Fibroblast of pulmonary artery (primary cell): ENCODE measurements at regions not wholly inside any gene's neighbourhood (a gene's known extent, or its start where the extent isn't known, plus 50 kb on each side); places are given as distances from the start of the nearest gene placed in this dataset.
A peak's percentile ranks its signal among the peaks of the same experiment; 100 is the strongest.

Experiments
- DNase-seq: peaks from one replicate; pipeline ENCODE4 v3.0.0-alpha.2; 2010; ENCODE audit warnings: low read depth
- H3K4me3 ChIP-seq: replicated peaks from 2 replicates; pipeline ENCODE4 v1.5.1; 2011; ENCODE audit warnings: low read depth, mild to moderate bottlenecking, control low read depth, low read length, moderate library complexity
- TF ChIP-seq, protein P1 (sequence below): IDR thresholded peaks from 2 replicates; pipeline ENCODE4 v1.5.1; 2011; ENCODE audit warnings: mild to moderate bottlenecking, control low read depth, low read length, inconsistent platforms; ENCODE audit errors: missing control alignments

DNA sequence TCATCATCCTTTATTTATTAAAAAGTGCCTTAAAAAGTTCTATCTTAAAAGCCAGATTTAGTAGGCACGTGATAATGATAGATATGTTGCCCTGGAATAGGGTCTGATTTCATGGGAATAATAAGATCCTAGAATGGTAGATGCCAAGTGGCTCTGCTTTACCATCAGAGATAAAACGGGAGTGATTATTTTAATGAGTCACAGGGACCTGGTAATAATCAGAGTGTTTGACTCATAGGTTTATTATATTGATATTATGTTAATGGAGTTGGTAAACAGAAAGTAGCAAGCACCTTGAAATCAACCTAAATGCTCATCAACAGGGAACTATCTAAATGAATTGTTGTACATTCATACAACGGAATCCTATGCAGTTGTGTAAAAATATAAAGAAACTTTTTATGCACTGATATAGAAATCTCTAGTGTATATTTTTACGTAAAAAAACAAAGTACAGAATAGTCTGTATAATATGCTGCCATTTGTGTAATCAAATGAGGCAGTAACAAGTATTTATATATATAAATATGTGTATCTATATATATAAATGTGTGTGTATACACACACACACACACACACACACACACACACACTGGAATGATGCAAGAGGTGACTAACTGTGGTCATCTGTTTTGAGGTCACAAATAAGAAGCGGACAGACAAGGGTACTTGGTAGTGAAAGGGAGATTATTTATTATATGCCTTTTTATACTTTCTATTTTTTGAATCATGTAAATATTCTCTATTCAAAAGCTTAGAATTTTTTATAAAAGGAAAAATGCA, 78.6 kb upstream of the DYNC1I1 start:
- DNase-seq: peak; percentile 33
- TF ChIP-seq, protein P1, sequence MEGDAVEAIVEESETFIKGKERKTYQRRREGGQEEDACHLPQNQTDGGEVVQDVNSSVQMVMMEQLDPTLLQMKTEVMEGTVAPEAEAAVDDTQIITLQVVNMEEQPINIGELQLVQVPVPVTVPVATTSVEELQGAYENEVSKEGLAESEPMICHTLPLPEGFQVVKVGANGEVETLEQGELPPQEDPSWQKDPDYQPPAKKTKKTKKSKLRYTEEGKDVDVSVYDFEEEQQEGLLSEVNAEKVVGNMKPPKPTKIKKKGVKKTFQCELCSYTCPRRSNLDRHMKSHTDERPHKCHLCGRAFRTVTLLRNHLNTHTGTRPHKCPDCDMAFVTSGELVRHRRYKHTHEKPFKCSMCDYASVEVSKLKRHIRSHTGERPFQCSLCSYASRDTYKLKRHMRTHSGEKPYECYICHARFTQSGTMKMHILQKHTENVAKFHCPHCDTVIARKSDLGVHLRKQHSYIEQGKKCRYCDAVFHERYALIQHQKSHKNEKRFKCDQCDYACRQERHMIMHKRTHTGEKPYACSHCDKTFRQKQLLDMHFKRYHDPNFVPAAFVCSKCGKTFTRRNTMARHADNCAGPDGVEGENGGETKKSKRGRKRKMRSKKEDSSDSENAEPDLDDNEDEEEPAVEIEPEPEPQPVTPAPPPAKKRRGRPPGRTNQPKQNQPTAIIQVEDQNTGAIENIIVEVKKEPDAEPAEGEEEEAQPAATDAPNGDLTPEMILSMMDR: no peak

DNA sequence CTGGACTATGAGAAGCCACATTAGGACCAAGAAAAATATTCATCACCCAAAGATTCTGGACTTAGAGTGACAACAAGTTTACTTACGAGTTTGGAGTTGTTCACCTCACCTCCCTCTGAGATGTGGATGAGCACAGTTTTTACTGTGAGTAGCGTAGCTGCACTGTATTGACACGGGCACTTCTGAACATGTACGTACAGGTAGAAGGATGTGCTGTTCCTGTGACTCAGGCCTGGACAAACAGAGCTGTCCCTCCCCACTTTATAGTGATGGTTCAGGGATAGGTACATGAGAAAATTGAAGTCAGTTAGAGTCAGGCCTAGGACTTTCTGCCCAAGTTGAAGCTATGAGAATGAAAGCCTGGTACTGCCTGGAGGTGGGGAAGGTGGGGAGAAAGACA, 80.9 kb upstream of the DYNC1I1 start:
- DNase-seq: no peak
- no peak overlapping the region for H3K4me3 ChIP-seq
- TF ChIP-seq, protein P1: no peak

More for the DNA sequence above, 78.6 kb upstream of the DYNC1I1 start:
- H3K4me3 ChIP-seq: no peak overlapping the region

DNA sequence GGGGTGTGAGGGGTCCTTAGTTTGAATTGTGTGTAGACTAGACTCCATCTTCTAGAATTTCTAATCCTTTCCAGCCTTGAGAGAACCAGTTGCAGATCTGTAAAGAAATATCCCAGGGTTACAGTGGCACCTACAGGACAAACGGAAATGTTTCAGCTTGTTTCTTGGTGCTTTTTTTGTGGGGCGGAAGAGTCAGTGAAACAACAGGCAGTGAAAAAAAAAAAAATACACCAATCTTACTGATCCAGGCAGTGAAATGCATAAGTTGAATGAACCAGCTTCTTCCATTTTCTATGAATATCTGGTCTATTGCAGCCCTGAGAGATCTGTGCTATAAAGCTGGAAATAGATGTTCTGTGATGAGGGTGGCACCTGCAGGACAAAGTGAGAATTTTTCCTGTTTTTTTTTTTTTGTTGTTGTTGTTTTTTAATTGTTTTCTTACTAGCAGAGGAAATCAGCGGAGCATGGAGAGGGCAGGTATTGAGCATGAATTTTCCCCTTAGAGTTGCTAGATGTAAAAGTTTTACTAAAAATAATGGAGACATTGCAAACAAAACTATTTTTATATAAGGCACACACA, 81.9 kb upstream of the DYNC1I1 start:
- TF ChIP-seq, protein P1: peak; percentile 58
- DNase-seq: peak; percentile 66
- no peak overlapping the region for H3K4me3 ChIP-seq

DNA sequence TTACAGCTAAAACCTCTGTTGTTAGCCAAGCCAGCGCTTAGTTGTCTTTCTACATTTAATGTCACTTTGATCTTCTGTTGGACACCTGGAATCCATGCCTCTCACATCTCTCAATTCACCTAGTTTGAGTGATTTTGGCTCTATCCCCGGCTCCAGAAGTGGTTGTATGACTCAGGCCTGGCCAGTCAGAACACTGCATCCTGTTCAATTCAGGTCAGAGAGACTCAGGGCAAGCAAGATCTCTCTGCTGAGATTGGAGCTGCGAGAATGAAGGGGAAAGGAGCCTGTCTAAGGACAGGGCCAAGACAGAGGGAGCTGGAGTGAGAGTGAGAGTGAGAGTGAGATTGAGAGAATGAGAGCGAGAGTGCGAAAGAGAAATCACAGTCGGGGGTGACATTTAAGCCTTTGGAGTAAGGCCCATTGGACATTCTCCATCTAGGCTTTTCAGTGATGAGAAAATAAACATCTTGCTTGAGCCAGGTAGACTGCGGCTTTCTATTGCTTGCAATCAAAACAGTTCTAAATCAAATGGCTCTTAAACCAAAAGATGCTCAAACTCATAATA, 83.3 kb upstream of the DYNC1I1 start:
- TF ChIP-seq, protein P1: no peak

DNA sequence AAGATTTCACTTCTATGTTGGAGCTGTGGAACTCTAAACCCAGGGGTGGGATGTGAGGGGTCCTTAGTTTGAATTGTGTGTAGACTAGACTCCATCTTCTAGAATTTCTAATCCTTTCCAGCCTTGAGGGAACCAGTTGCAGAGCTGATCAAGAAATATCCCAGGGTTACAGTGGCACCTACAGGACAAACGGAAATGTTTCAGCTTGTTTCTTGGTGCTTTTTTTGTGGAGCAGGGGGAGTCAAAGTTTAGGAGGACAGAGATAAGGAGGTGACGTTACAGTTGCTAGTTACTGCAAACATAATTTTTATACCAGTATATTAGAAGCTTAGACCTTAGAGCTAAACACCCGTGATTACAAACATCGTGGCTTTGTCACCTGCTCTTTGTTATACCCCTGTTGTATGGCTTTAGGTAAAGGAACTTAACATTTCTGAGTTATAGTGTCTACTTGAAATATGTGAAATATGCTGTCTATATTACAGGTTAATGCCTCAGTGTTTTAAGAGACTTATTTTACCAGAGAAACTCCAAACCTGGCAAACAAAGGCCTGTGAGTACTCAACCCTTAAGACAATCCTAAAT, 84.5 kb upstream of the DYNC1I1 start:
- TF ChIP-seq, protein P1: peak; percentile 41
- DNase-seq: peak; percentile 67
- no peak overlapping the region for H3K4me3 ChIP-seq

More for the DNA sequence above, 83.3 kb upstream of the DYNC1I1 start:
- peak; percentile 9 for DNase-seq
- no peak overlapping the region for H3K4me3 ChIP-seq

DNA sequence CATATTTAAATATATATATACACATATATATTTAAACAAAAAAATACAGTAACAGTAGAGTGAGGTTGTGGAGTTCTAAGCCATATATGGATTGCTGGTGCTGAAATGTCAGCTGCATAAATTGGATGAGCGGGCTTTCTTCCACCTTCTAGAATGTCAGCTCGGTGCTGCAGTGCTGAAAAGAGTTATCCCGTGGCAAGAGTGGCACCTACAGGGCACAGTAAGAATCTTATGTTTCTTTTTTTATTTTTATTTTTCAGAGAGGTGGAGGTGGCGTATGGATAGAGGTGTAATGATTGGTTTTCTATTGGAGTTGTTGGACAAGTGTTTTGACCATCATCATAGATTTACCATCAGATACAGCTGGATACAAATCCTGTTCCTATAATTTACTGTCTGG, 86.2 kb upstream of the DYNC1I1 start:
- peak; percentile 89 for DNase-seq
- TF ChIP-seq, protein P1: peak; percentile 51
- no peak overlapping the region for H3K4me3 ChIP-seq
